Inferior parietal cortex (tissue), 1 donor: ENCODE measurements at regions not wholly inside any gene's neighbourhood (a gene's known extent, or its start where the extent isn't known, plus 50 kb on each side); places are given as distances from the start of the nearest gene placed in this dataset.

ENCODE experiments used
- DNase-seq: peaks from one replicate; pipeline ENCODE4 v3.0.0-alpha.2; 2016; ENCODE audit errors: extremely low spot score

- no peak for DNase-seq
These were observed 473.9 kb downstream of the HS3ST3B1 start for GRCh38 chr17:14774774-14775173.

GRCh38 chr17:14772776-14773175, 471.9 kb downstream of the HS3ST3B1 start:
- DNase-seq, result no peak

- no peak for DNase-seq
These were observed 470.7 kb downstream of the HS3ST3B1 start for GRCh38 chr17:14771543-14771942.

GRCh38 chr17:14768923-14769322, 468.0 kb downstream of the HS3ST3B1 start:
- DNase-seq, result no peak

- no peak for DNase-seq
These were observed 462.0 kb downstream of the HS3ST3B1 start for GRCh38 chr17:14762736-14763479.

- no peak for DNase-seq
These were observed 460.0 kb downstream of the HS3ST3B1 start for GRCh38 chr17:14760719-14761411.

- DNase-seq, result no peak
These were observed 459.3 kb downstream of the HS3ST3B1 start for GRCh38 chr17:14760212-14760611.

GRCh38 chr17:14759325-14759724, 458.4 kb downstream of the HS3ST3B1 start:
- no peak for DNase-seq

GRCh38 chr17:14756479-14756878, 455.6 kb downstream of the HS3ST3B1 start:
- DNase-seq, result no peak

GRCh38 chr17:14755002-14755401, 454.1 kb downstream of the HS3ST3B1 start:
- no peak for DNase-seq

GRCh38 chr17:14753383-14753782, 452.5 kb downstream of the HS3ST3B1 start:
- DNase-seq, result no peak

- no peak for DNase-seq
These were observed 451.1 kb downstream of the HS3ST3B1 start for GRCh38 chr17:14752011-14752410.

- DNase-seq, result no peak
These were observed 450.0 kb downstream of the HS3ST3B1 start for GRCh38 chr17:14750866-14751265.

GRCh38 chr17:14749269-14749668, 448.4 kb downstream of the HS3ST3B1 start:
- no peak for DNase-seq

- no peak for DNase-seq
These were observed 447.3 kb downstream of the HS3ST3B1 start for GRCh38 chr17:14748036-14748710.

GRCh38 chr17:14747603-14747950, 446.7 kb downstream of the HS3ST3B1 start:
- DNase-seq, result no peak

- DNase-seq, result no peak
These were observed 446.1 kb downstream of the HS3ST3B1 start for GRCh38 chr17:14746822-14747602.

- DNase-seq, result no peak
These were observed 444.7 kb downstream of the HS3ST3B1 start for GRCh38 chr17:14745541-14745940.

GRCh38 chr17:14744761-14745473, 444.0 kb downstream of the HS3ST3B1 start:
- no peak for DNase-seq

GRCh38 chr17:14741491-14741890, 440.6 kb downstream of the HS3ST3B1 start:
- DNase-seq, result no peak

GRCh38 chr17:14739656-14740431, 439.0 kb downstream of the HS3ST3B1 start:
- DNase-seq, result no peak
